C4-2B (cell line): ENCODE measurements at regions not wholly inside any gene's neighbourhood (a gene's known extent, or its start where the extent isn't known, plus 50 kb on each side); places are given as distances from the start of the nearest gene placed in this dataset.

ENCODE experiments used
- H3K27ac ChIP-seq: fragments of 450-650 bp; 2 replicates; pipeline ENCODE4 v1.5.1; 2017
- CTCF ChIP-seq: fragments of 450-650 bp; conservative IDR thresholded peaks from 2 replicates; pipeline ENCODE4 v1.5.1; 2017; ENCODE audit warnings: mild to moderate bottlenecking
- ZFX ChIP-seq: fragments of 450-650 bp; IDR thresholded peaks from 2 replicates; pipeline ENCODE4 v1.6.1; 2017

- H3K27ac ChIP-seq: no peak overlapping the region
These were observed 171.5 kb downstream of the ZMAT3 start for GRCh38 chr3:178900029-178900646.

GRCh38 chr3:178895178-178895789 lies 176.3 kb downstream of the ZMAT3 start:
- no peak overlapping the region for H3K27ac ChIP-seq
- TF ChIP-seq ZFX: no peak
- no peak for TF ChIP-seq CTCF

More at GRCh38 chr3:178900029-178900646, 171.5 kb downstream of the ZMAT3 start:
- no peak for TF ChIP-seq ZFX
- no peak for TF ChIP-seq CTCF
